ENCODE measurements at regions not wholly inside any gene's neighbourhood (a gene's known extent, or its start where the extent isn't known, plus 50 kb on each side); places are given as distances from the start of the nearest gene placed in this dataset.

DNA sequence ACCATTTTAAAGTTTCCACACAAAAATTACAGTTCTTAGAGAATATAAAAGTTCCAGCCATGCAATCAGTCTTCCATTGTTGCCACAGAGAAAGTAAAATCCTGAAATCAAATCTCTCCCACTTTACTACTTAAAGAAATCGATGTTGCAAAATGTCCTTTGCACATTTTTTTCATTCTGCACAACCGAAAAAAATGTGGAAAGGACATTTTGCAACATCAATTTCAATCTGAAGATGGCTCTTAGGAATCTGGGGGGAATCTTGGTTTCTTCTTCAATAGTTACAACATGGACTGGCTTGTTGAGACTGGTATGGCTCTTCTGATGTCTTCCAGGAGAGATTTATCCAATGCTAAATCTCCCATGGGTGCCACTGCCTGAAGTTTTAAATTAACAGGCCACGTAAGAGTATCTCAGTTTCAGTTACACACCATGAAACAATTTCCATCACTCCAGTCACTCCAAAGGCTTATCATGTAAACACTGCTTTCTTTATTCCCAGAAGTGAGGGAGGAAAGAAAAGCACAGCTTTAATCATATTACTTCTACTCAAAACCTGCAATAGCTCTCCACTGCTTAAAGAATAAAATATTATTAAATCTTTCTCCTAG is 55.8 kb upstream of the CTNNB1 start:
- TF ChIP-seq POLR2AphosphoS5 (IDR thresholded peaks at IDR 0.05) = no peak
- no peak for TF ChIP-seq CTCF (IDR thresholded peaks at IDR 0.05)
- TF ChIP-seq POLR2A (IDR thresholded peaks at IDR 0.05; ENCODE audit: low read depth) = no peak
